ENCODE measurements at regions not wholly inside any gene's neighbourhood (a gene's known extent, or its start where the extent isn't known, plus 50 kb on each side); places are given as distances from the start of the nearest gene placed in this dataset.
"Not testable (repeated sequence)": the region's sequence is repeated elsewhere in the genome, so short reads cannot be mapped to it uniquely, and the experiment has no call there.

- no peak for FAIRE-seq
Measured at GRCh38 chr14:28565345-28565744, 201.2 kb upstream of the FOXG1 start.

GRCh38 chr14:28570391-28570790 is 196.2 kb upstream of the FOXG1 start:
- no peak for FAIRE-seq

- FAIRE-seq, result no peak
Measured at GRCh38 chr14:28571636-28572035, 195.0 kb upstream of the FOXG1 start.

GRCh38 chr14:28576523-28576922 is 190.1 kb upstream of the FOXG1 start:
- FAIRE-seq, result no peak

DNA sequence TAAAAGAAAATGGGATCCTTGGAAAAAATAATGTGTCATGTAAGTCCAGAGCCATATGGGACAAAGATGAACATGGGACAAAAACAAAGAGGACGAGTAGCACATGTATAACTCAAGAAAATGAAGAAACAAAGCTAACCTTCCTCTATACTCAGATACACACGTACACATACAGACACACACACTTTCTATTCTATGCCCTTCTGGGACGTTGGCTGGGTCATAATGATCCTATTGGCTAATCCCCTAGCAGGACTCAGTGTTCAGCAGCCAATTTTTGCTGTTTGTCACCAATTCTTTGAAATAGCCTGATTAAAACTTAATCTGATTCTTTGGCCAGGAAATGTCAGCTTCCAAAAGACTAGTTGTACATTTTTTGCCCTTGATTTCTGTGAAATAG is 189.4 kb upstream of the FOXG1 start:
- no peak for FAIRE-seq

- FAIRE-seq, result no peak
Measured at GRCh38 chr14:28577711-28578131, 188.9 kb upstream of the FOXG1 start.

DNA sequence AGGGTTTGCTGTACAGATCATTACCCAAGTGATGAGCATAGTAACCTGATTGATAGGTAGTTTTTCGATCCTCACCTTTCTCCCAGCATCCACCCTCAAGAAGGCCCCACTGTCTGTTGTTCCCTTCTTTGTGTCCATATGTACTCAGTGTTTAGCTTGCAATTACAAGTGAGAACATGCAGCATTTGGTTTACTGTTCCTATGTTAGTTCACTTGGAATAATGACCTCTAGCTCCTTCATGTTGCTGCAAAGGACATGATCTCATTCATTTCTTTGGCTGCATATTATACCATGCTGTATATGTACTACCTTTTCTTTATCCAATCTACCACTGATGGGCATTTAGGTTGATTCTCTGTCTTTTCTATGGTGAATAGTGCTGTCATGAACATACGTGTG is 181.6 kb upstream of the FOXG1 start:
- no peak for FAIRE-seq

DNA sequence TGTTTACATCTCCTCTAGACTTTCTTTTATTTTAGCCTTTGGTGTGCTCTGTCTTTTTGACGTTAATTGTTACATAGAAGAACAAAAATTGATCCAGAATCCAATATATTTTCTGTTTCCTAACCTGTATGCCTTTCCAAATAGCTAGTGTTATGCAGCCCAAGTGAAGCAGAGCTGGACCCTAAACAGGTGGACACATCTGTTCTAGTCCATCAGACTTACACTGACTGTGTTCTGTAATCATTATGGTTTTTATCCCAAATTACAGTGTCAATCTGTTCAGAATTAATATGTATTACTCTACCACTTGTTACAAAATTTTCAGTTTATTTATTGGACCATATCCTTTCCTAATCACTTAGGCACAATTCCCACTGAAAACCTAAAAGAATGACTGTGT is 176.8 kb upstream of the FOXG1 start:
- FAIRE-seq, result no peak

DNA sequence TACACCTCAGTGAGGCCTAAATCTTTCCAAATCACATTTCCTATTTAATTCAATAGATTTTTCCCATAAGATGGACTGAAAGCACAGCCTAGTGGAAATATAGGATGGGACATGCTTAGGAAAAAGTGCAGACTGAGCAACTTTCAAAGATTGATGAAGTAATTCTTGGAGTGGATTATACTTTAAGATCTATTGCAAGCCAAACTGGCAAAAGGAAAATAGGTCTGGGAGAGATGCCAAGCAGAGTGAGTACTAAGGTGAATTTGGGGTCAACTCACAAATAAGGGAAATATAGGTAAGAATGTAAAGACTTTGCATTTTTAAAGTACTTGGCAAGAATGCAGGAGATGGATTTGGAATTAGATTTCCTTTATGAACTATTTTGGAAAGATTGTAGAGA is 170.2 kb upstream of the FOXG1 start:
- FAIRE-seq, result no peak

GRCh38 chr14:28599191-28599590 is 167.4 kb upstream of the FOXG1 start:
- no peak for FAIRE-seq

DNA sequence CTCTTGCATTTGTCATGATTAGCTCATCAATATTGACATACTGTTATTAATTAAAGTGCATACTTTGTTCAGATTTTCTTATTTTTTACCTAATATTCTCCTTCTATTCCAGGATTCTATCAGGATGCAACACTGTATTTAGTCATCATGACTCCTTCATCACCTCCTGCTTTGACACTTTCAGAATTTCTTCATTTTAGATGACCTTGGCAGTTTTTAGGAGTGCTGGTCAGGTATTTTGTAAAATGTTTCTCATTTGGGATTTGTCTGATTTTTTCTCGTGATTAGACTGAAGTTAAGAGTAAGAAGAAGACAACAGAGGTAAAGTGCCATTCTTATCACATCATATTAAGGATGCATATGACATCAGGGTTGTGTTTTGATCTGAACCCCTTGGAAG is 167.0 kb upstream of the FOXG1 start:
- no peak for FAIRE-seq

DNA sequence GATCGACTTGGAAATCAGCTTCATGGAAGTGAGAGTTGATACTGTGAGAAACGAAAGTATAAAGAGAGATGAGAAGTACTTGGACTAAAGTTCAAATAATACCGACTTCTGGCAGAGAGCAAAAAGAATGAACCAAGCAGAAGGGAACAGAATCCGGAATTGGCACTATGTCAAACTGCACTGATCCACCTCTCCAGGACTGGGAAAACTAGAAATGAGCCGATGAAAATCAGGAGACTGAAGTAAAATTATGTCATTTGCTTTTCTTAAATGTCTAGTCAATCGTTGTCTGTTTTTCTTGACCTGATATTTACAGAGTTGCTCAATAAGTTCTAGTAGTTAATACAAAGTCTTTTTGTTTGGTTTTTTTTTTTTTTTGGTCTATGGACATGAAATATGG is 163.0 kb upstream of the FOXG1 start:
- FAIRE-seq, result no peak

- FAIRE-seq, result no peak
Measured at GRCh38 chr14:28607661-28608060, 158.9 kb upstream of the FOXG1 start.

GRCh38 chr14:28608443-28608842 is 158.1 kb upstream of the FOXG1 start:
- FAIRE-seq, result no peak

DNA sequence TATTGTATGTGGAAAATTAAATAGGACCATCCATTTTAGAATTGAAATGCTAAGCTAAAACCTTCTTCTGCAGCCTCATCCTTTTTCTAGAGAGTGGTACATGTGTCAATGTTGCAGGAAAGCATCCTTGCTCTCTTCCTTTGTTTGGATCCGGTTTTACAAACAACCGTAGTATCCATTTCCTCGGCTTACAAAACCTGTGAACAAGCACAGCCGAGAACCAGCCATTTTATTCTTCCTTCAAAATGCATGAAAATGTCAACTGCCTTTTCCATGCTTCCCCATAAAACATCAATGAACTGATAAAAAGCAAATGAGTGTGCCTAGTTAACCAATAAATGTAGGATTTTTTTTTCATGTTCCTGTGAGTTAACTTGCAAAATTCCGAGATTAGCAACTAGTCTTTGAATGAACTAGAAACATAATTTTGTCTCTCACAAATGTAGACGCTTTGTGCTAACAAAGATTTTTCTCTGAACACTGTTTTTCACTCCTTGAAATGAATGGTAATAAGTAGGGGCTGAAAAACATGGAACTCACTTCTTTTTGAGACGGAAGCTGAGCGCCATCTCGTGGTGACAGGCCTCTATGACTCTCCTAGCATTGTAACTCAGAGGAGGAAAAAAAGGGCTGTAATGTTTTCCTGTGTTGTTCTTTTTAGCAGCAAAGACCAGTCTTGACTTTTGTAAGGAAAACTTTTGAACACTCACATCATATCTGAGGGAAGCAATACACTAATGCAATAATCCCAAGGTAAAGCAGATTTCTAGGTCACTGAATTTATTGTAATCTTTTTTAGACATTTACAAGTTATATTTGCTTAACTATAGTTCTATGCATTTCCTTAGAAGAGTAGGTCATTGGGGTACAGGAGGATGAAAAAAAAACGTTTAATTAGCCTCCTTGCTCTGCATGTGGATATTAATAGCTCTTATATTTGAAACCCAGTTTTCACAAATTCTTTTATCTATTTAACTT is 157.4 kb upstream of the FOXG1 start:
- peak; percentile 46 for FAIRE-seq

GRCh38 chr14:28612414-28612813 is 154.2 kb upstream of the FOXG1 start:
- FAIRE-seq, result no peak

DNA sequence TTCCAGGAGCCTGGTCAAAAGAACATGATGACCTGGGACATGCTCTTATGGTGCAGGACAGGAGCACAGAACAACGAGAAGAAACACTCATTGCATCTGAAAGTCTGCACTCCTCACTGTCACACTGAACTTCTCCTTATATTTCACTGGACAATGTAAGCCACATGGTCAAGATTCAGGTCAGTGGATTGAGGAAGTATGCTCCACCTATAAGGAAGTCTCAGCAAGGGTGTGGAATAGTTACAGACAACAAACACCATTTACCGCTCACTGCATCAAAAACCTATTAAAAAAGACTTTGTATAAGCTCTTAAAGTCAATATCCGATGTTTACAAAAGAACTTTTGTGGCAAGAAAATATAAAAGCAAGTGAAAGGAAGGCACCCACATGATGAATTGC is 153.1 kb upstream of the FOXG1 start:
- no peak for FAIRE-seq

DNA sequence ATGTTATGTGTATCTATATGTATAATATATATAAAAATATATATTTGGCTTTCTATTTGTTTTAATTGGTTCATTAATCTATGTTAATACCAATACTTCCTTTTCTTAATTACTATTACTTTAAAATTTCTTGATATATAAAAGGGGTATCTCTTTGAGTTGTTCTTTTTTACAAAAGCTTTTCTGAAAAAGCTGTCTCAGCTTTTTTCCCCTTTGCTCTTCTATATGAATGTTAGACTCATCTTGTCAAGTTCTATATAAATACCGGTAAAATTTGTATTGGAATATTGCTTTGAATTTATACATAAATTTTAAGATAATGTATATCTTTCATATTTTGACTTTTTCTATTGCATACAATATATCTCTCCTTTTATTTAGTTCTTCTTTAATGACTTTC is 139.8 kb upstream of the FOXG1 start:
- FAIRE-seq, result no peak

GRCh38 chr14:28629328-28630004 is 137.1 kb upstream of the FOXG1 start:
- no peak for FAIRE-seq

DNA sequence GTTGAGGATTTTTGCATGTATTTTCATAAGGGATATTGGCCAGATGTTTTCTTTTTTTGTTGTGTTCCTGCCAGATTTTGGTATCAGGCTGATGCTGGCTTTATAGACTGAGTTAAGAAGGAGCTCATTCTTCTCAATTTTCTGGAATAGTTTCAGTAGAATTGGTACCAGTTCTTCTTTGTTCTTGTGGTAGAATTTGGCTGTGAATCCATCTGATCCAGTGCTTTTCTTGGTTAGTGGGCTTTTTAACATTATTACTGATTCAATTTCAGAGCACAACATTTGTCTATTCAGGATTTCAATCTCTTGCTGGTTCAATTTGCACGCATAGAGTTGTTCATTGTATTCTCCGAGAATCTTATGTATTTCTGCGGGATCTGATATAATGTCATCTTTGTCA is 136.5 kb upstream of the FOXG1 start:
- no peak for FAIRE-seq

- peak; percentile 92 for FAIRE-seq
Measured at GRCh38 chr14:28635387-28635786, 131.2 kb upstream of the FOXG1 start.

DNA sequence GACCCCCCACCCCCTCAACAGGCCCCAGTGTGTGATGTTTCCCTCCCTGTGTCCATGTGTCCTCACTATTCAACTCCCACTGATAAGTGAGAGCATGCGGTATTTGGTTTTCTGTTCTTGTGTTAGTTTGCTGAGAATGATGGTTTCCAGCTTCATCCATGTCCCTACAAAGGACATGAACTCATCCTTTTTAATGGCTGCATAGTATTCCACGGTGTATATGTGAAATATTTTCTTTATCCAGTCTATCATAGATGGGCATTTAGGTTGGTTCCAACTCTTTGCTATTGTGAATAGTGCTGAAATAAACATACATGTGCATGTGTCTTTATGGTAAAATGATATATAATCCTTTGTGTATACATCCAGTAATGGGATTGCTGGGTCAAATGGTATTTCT is 130.8 kb upstream of the FOXG1 start:
- not testable (repeated sequence) for FAIRE-seq

GRCh38 chr14:28641189-28641588 is 125.4 kb upstream of the FOXG1 start:
- not testable (repeated sequence) for FAIRE-seq

GRCh38 chr14:28651148-28651547 is 115.4 kb upstream of the FOXG1 start:
- FAIRE-seq, result no peak

Data from endometrium (tissue), 2 donors.